ENCODE measurements at regions not wholly inside any gene's neighbourhood (a gene's known extent, or its start where the extent isn't known, plus 50 kb on each side); places are given as distances from the start of the nearest gene placed in this dataset.

- TF ChIP-seq POLR2A (IDR thresholded peaks at IDR 0.05): no peak
- TF ChIP-seq CTCF (IDR thresholded peaks at IDR 0.05 in 8 of 11, conservative IDR thresholded peaks at IDR 0.05 in 3 of 11): peak; percentile 20 to 66 (median 51)
- no peak for TF ChIP-seq POLR2AphosphoS5 (IDR thresholded peaks at IDR 0.05)
Observed at GRCh38 chr5:123937230-123937629, 425.3 kb downstream of the CSNK1G3 start.

Data from spleen (tissue), 7 donors.